Cardiac muscle cell (in vitro differentiated cells and primary cell): ENCODE measurements at regions not wholly inside any gene's neighbourhood (a gene's known extent, or its start where the extent isn't known, plus 50 kb on each side); places are given as distances from the start of the nearest gene placed in this dataset.
A peak's percentile ranks its signal among the peaks of the same experiment; 100 is the strongest.

Experiments used
- DNase-seq, 2 donors: peaks; one replicate each; pipeline versions ENCODE4 v3.0.0 to v3.0.0-alpha.2; 2010 to 2017; ENCODE audit warnings: low read depth in 1 of 2, low spot score in 1 of 2
- H3K27ac ChIP-seq: fragments of 200-600 bp; sonication (generic); 2 replicates; pipeline ENCODE4 v1.5.1; 2016
- H3K27me3 ChIP-seq: fragments of 200-600 bp; sonication (generic); 2 replicates; pipeline ENCODE4 v1.6.0; 2016; ENCODE audit warnings: control low read depth
- H3K36me3 ChIP-seq: fragments of 200-600 bp; sonication (generic); 2 replicates; pipeline ENCODE4 v1.5.1; 2016; ENCODE audit warnings: control low read depth
- H3K4me1 ChIP-seq: fragments of 200-600 bp; sonication (generic); 2 replicates; pipeline ENCODE4 v1.8.1; 2017; ENCODE audit warnings: low read depth, mild to moderate bottlenecking, mixed run types
- H3K4me3 ChIP-seq: fragments of 200-600 bp; sonication (generic); 2 replicates; pipeline ENCODE4 v1.5.1; 2016; ENCODE audit warnings: mild to moderate bottlenecking
- H3K9me3 ChIP-seq: fragments of 200-600 bp; sonication (generic); 2 replicates; pipeline ENCODE4 v1.5.1; 2017; ENCODE audit warnings: low read depth, mild to moderate bottlenecking, control low read depth
- TF ChIP-seq, protein P1 (sequence below): IDR thresholded peaks from 2 replicates; pipeline ENCODE4 v1.5.1; 2012; ENCODE audit warnings: low read depth, mild to moderate bottlenecking, low read length

DNA sequence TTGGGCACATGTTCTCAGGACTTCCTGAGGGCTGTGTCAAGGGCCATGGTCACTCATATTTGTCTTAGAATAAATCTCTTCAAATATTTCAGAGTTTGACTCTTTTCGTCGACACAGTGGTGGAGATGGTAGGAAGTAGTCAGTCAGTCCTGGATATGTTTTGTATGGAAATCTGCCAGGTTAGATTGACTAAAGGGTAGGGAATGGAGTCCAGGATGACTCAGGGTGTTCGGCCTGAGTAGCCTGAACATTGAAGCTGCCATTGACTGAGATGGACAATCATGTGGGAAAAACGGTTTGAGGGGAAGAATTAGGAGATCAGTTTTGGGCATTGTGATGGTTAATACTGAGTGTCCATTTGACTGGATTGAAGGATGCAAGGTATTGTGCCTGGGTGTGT is 177.1 kb upstream of the CENPE start:
- TF ChIP-seq, protein P1, sequence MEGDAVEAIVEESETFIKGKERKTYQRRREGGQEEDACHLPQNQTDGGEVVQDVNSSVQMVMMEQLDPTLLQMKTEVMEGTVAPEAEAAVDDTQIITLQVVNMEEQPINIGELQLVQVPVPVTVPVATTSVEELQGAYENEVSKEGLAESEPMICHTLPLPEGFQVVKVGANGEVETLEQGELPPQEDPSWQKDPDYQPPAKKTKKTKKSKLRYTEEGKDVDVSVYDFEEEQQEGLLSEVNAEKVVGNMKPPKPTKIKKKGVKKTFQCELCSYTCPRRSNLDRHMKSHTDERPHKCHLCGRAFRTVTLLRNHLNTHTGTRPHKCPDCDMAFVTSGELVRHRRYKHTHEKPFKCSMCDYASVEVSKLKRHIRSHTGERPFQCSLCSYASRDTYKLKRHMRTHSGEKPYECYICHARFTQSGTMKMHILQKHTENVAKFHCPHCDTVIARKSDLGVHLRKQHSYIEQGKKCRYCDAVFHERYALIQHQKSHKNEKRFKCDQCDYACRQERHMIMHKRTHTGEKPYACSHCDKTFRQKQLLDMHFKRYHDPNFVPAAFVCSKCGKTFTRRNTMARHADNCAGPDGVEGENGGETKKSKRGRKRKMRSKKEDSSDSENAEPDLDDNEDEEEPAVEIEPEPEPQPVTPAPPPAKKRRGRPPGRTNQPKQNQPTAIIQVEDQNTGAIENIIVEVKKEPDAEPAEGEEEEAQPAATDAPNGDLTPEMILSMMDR = no peak

DNA sequence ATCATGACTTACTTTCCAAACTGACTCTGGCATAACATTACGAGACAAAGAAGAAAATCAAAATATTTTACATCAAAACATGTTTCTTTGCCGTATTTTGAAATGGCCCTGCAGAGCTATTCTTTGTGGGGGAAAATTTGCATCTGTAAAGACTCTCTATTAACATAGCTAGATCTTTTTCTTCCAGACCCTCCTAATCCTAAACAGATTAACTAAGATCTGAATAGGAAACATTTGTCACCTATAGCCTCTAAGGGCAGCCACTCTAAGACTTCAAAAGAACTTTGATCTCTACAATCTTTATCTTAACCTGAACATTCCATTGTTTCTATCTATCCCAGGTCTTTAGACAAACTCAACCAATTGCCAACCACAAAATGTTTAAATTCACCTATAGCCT is 176.6 kb upstream of the CENPE start:
- DNase-seq = no peak
- H3K36me3 ChIP-seq = no peaks in the 10 kb centered on the region
- H3K27me3 ChIP-seq = no peaks in the 10 kb centered on the region
- no peaks in the 10 kb centered on the region for H3K9me3 ChIP-seq
- H3K4me3 ChIP-seq = no peak overlapping the region
- H3K27ac ChIP-seq = no peak overlapping the region
- TF ChIP-seq, protein P1 = no peak
- H3K4me1 ChIP-seq = no peaks in the 10 kb centered on the region

More for the DNA sequence above, 177.1 kb upstream of the CENPE start:
- Histone ChIP-seq H3K27me3 (no peaks in the 10 kb centered on the region), H3K27ac (no peak overlapping the region), H3K4me3 (no peak overlapping the region), H3K9me3 (no peaks in the 10 kb centered on the region), H3K4me1 (no peaks in the 10 kb centered on the region), H3K36me3 (no peaks in the 10 kb centered on the region)
- DNase-seq = peak in 1 of 2 donors; percentile 23

DNA sequence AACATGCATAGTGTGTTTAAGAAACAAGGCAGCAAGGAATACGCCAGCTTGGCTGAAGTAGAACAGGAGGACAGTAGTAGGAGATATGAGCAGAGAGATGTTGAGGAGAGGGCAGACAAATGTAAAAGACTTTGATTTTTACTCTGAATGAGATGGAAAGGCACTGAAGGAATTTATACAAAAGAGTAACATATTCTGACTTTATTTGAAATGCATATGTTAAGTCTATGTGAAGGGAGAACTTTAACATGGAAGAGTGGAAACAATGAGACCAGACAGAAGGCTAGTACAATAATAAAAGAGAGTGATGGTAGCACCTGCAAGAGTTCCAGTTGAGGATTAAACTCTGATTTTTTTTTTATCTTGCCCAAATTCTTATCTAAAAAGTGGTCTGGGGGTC is 176.2 kb upstream of the CENPE start:
- Histone ChIP-seq H3K27ac (no peak overlapping the region), H3K4me3 (no peak overlapping the region), H3K9me3 (no peaks in the 10 kb centered on the region), H3K4me1 (no peaks in the 10 kb centered on the region), H3K36me3 (no peaks in the 10 kb centered on the region), H3K27me3 (no peaks in the 10 kb centered on the region)
- no peak for DNase-seq
- TF ChIP-seq, protein P1 = no peak

DNA sequence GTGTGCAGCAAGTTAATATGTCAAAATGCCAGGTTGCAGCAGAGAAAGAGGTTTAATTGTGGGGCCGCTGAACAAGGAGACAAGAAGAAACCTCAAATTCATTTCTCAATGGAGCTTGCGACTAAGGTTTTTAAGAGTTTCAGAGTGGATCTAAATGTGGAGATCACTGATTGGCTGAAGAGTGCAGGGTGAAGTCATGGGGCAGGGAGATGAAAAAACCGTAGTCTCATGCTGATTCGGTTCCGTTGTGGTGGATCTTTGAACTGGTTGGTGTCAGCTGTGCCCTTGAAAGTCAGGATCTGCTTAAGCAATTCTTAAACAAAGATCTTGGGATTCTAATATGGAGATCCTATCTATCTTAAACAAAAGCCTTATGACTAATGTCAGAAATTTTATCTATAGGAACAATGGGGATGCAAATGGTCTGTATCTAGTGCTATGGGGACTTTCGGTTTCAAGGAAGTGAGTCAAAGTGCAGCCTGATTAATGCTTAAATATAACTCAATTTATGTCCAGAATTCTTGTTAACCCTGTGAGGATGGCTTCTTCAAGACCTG is 173.9 kb upstream of the CENPE start:
- TF ChIP-seq, protein P1 = no peak
- peak in 1 of 2 donors; percentile 11 for DNase-seq
- Histone ChIP-seq H3K4me3 (no peak overlapping the region), H3K27me3 (no peaks in the 10 kb centered on the region), H3K36me3 (no peaks in the 10 kb centered on the region), H3K4me1 (no peaks in the 10 kb centered on the region), H3K9me3 (no peaks in the 10 kb centered on the region), H3K27ac (no peak overlapping the region)

DNA sequence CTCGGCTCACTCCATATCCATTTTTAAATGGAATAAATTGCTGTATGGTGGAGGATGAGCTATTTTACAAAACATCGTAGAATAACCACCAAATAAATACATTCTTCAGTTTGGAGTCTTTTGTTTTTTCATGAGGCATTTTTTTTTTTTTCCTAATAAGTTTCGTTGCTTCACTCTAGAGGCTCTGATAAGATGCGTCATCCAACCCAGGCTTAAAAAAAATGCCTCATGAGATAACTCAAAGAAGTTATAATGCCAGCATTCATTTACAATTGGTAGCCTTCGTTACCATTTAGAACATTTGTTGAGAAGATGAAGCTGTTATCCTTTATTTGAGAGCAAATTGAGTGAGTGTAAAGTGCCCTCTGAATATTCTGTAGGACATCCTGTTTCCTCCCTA is 172.2 kb upstream of the CENPE start:
- peak in 1 of 2 donors; percentile 14 for DNase-seq
- H3K9me3 ChIP-seq = no peaks in the 10 kb centered on the region
- no peak overlapping the region for H3K4me3 ChIP-seq
- TF ChIP-seq, protein P1 = no peak
- H3K36me3 ChIP-seq = no peaks in the 10 kb centered on the region
- no peaks in the 10 kb centered on the region for H3K4me1 ChIP-seq
- H3K27me3 ChIP-seq = no peaks in the 10 kb centered on the region
- H3K27ac ChIP-seq = no peak overlapping the region
